OCI-LY7 (cell line): ENCODE measurements at regions not wholly inside any gene's neighbourhood (a gene's known extent, or its start where the extent isn't known, plus 50 kb on each side); places are given as distances from the start of the nearest gene placed in this dataset.
"Not testable (repeated sequence)": the region's sequence is repeated elsewhere in the genome, so short reads cannot be mapped to it uniquely, and the experiment has no call there.

Experiments used
- BruUV-seq: library from RNA; stranded (reverse); fragments of 400-500 nt; replicated peaks from 2 replicates; lab custom pipeline; 2021; lab: Mats Ljungman, UMichigan
- CTCF ChIA-PET: fragments of 300-600 bp; sonication (Branson Sonifier 250); formaldehyde crosslinking; loops from one replicate; lab custom pipeline; 2022; ENCODE audit warnings: antibody characterized with exemption; ENCODE audit not compliant: unreplicated experiment; lab: Charles Lee
- POLR2A ChIA-PET: fragments of 300-600 bp; sonication (Branson Sonifier 250); formaldehyde crosslinking; loops from one replicate; lab custom pipeline; 2022; ENCODE audit warnings: antibody characterized with exemption; lab: Charles Lee
- DNase-seq: peaks from one replicate; pipeline ENCODE4 v3.0.0-alpha.2; 2015; ENCODE audit warnings: low spot score
- H2AFZ ChIP-seq: fragments of 200-600 bp; sonication (generic), shearing (Covaris generic); 2 replicates; pipeline ENCODE4 v1.6.1; 2014; ENCODE audit warnings: mild to moderate bottlenecking, antibody characterized with exemption, low read length, moderate library complexity
- H3K27ac ChIP-seq: fragments of 200-600 bp; sonication (generic); 2 replicates; pipeline ENCODE4 v1.5.1; 2014; ENCODE audit warnings: mixed run types, low read depth, mild to moderate bottlenecking, moderate library complexity, low read length, inconsistent platforms; ENCODE audit not compliant: poor library complexity, severe bottlenecking
- H3K36me3 ChIP-seq: fragments of 200-600 bp; sonication (generic); 2 replicates; pipeline ENCODE4 v1.6.1; 2014; ENCODE audit warnings: mild to moderate bottlenecking, antibody characterized with exemption, low read length, moderate library complexity, mixed read lengths; ENCODE audit not compliant: insufficient read depth
- H3K4me1 ChIP-seq: fragments of 200-600 bp; sonication (generic); 2 replicates; pipeline ENCODE4 v1.5.1; 2014; ENCODE audit warnings: mild to moderate bottlenecking, low read length; ENCODE audit not compliant: insufficient read depth, poor library complexity, severe bottlenecking
- H3K4me2 ChIP-seq: fragments of 200-600 bp; sonication (generic); 2 replicates; pipeline ENCODE4 v1.6.1; 2014; ENCODE audit warnings: mild to moderate bottlenecking, low read length
- H3K4me3 ChIP-seq: fragments of 200-600 bp; sonication (generic); 2 replicates; pipeline ENCODE4 v1.5.1; 2014; ENCODE audit warnings: mild to moderate bottlenecking, low read depth, low read length; ENCODE audit not compliant: poor library complexity, severe bottlenecking
- H3K79me2 ChIP-seq: fragments of 200-600 bp; sonication (generic); 2 replicates; pipeline ENCODE4 v1.6.1; 2016; ENCODE audit warnings: low read depth, mild to moderate bottlenecking, low read length, moderate library complexity, mixed read lengths; ENCODE audit not compliant: insufficient read depth
- H3K9me2 ChIP-seq: fragments of 200-600 bp; sonication (generic); 2 replicates; pipeline ENCODE4 v1.6.1; 2016; ENCODE audit warnings: mild to moderate bottlenecking, low read length, mixed read lengths; ENCODE audit not compliant: insufficient read depth
- H3K9me3 ChIP-seq: fragments of 200-600 bp; sonication (generic); 2 replicates; pipeline ENCODE4 v1.6.1; 2014; ENCODE audit warnings: mild to moderate bottlenecking, mixed run types, low read length, mixed read lengths
- H4K20me1 ChIP-seq: fragments of 200-600 bp; sonication (generic); 2 replicates; pipeline ENCODE4 v1.6.1; 2014; ENCODE audit warnings: mild to moderate bottlenecking, antibody characterized with exemption, low read length, moderate library complexity, mixed read lengths; ENCODE audit not compliant: insufficient read depth
- EZH2phosphoT487 ChIP-seq: fragments of 200-600 bp; sonication (generic); IDR thresholded peaks from 2 replicates; pipeline ENCODE4 v1.6.1; 2018; ENCODE audit warnings: low read depth, borderline replicate concordance, mild to moderate bottlenecking, mixed run types, antibody characterized with exemption, low read length, moderate library complexity, mixed read lengths
- intact Hi-C: fragments of 100-400 bp; cut with micrococcal nuclease; formaldehyde crosslinking; loops from one replicate; pipeline ENCODE4 v1.10.0; 2022; ENCODE audit not compliant: unreplicated experiment
- TF ChIP-seq, protein P1 (sequence below): fragments of 200-600 bp; sonication (generic); conservative IDR thresholded peaks from 2 replicates; pipeline ENCODE4 v1.5.1; 2014; ENCODE audit warnings: mild to moderate bottlenecking, antibody characterized with exemption, low read length, moderate library complexity, mixed read lengths

DNA sequence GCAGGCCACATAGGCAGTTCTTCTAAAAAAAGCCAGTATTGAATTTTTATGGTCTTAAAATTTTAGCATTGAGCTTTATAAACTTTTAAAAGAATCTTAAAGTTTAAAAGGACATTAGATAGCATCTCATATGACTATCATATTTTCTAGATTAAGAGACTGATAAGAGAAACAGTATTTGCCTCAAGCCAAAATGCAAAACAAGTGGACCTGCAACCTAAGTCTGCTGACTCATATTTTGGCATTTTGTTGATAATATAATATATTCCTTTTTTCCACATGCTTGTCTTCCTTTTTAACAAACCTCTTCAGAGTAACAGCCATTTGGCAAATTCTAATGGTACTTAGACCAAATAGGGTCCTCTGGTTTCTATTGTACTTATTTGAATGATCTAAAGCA lies 328.5 kb upstream of the GALNTL6 start:
- H3K4me2 ChIP-seq: no peak overlapping the region
- H3K79me2 ChIP-seq: no peaks in the 10 kb centered on the region
- no peaks in the 10 kb centered on the region for H3K36me3 ChIP-seq
- TF ChIP-seq, protein P1, sequence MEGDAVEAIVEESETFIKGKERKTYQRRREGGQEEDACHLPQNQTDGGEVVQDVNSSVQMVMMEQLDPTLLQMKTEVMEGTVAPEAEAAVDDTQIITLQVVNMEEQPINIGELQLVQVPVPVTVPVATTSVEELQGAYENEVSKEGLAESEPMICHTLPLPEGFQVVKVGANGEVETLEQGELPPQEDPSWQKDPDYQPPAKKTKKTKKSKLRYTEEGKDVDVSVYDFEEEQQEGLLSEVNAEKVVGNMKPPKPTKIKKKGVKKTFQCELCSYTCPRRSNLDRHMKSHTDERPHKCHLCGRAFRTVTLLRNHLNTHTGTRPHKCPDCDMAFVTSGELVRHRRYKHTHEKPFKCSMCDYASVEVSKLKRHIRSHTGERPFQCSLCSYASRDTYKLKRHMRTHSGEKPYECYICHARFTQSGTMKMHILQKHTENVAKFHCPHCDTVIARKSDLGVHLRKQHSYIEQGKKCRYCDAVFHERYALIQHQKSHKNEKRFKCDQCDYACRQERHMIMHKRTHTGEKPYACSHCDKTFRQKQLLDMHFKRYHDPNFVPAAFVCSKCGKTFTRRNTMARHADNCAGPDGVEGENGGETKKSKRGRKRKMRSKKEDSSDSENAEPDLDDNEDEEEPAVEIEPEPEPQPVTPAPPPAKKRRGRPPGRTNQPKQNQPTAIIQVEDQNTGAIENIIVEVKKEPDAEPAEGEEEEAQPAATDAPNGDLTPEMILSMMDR: no peak
- no peak for TF ChIP-seq EZH2phosphoT487
- POLR2A ChIA-PET: interaction anchor here (0.6 kb wide), 1 partner anchor 595 kb away, joined by 3 read pairs; no protein-coding TSS in a partner anchor
- CTCF ChIA-PET: no interaction called here
- DNase-seq: no peak
- no peaks in the 10 kb centered on the region for H4K20me1 ChIP-seq
- BruUV-seq: no TSS peak
- no peaks in the 10 kb centered on the region for H3K9me2 ChIP-seq
- H3K4me1 ChIP-seq: no peaks in the 10 kb centered on the region
- H3K4me3 ChIP-seq: no peak overlapping the region
- intact Hi-C loops: no loop called here
- H3K27ac ChIP-seq: no peak overlapping the region
- H2AFZ ChIP-seq: no peak overlapping the region
- no peaks in the 10 kb centered on the region for H3K9me3 ChIP-seq

GRCh38 chr4:171478181-171478580 lies 335.0 kb upstream of the GALNTL6 start:
- TF ChIP-seq, protein P1: no peak
- TF ChIP-seq EZH2phosphoT487: no peak
- no peaks in the 10 kb centered on the region for H4K20me1 ChIP-seq
- ChIA-PET POLR2A (no interaction called here), CTCF (no interaction called here)
- no TSS peak for BruUV-seq
- no peaks in the 10 kb centered on the region for H3K79me2 ChIP-seq
- no peaks in the 10 kb centered on the region for H3K36me3 ChIP-seq
- DNase-seq: no peak
- no peaks in the 10 kb centered on the region for H3K9me2 ChIP-seq
- H3K27ac ChIP-seq: no peak overlapping the region
- H3K4me1 ChIP-seq: no peaks in the 10 kb centered on the region
- intact Hi-C loops: no loop called here
- H3K4me2 ChIP-seq: no peak overlapping the region
- H3K4me3 ChIP-seq: no peak overlapping the region
- H2AFZ ChIP-seq: no peak overlapping the region
- H3K9me3 ChIP-seq: no peaks in the 10 kb centered on the region

GRCh38 chr4:171475111-171475510 lies 338.1 kb upstream of the GALNTL6 start:
- H2AFZ ChIP-seq, H3K79me2 ChIP-seq, H3K4me1 ChIP-seq, H3K9me2 ChIP-seq, intact Hi-C loops, H3K4me2 ChIP-seq, H3K4me3 ChIP-seq, H3K36me3 ChIP-seq, H4K20me1 ChIP-seq, BruUV-seq, H3K27ac ChIP-seq, CTCF ChIA-PET, H3K9me3 ChIP-seq, DNase-seq: not testable (repeated sequence)
- POLR2A ChIA-PET: interaction anchor here (0.5 to 1.4 kb wide), 3 partner anchors 13 to 820 kb away, joined by 3 read pairs; no protein-coding TSS in a partner anchor
